SK-N-SH (cell line): ENCODE measurements at regions not wholly inside any gene's neighbourhood (a gene's known extent, or its start where the extent isn't known, plus 50 kb on each side); places are given as distances from the start of the nearest gene placed in this dataset.

Experiments used
- CTCF ChIA-PET: fragments of 300-600, 350-600 bp; formaldehyde crosslinking; extraction: SDS; loops from one replicate; lab custom pipeline; 2021; lab: Yijun Ruan, JAX
- POLR2A ChIA-PET: fragments of 350-600 bp; sonication (Branson Sonifier 250); formaldehyde crosslinking; extraction: SDS; loops from one replicate; lab custom pipeline; 2020; ENCODE audit warnings: antibody characterized with exemption, inconsistent platforms; lab: Yijun Ruan, JAX
- DNase-seq: peaks from one replicate; pipeline ENCODE4 v3.0.0; 2012
- H2AFZ ChIP-seq: fragments of 200-600 bp; sonication (generic); 2 replicates; pipeline ENCODE4 v1.8.1; 2016; ENCODE audit warnings: antibody characterized with exemption, mild to moderate bottlenecking, low read depth
- H3F3A ChIP-seq: fragments of 200-600 bp; sonication (generic); replicated peaks from 2 replicates; pipeline ENCODE3; 2016; ENCODE audit warnings: antibody characterized with exemption, mild to moderate bottlenecking; ENCODE audit not compliant: insufficient read depth
- H3K27ac ChIP-seq, 2 experiments: fragments of 200-500 bp in 1 of 2; fragments of 200-600 bp in 1 of 2; sonication (Bioruptor generic) in 1 of 2; sonication (generic), shearing (Covaris generic) in 1 of 2; 2 replicates each; pipeline versions ENCODE4 v1.5.1 to v1.6.1; 2014 to 2016; ENCODE audit warnings: low read depth in 2 of 2, inconsistent platforms in 1 of 2, low read length in 1 of 2, mild to moderate bottlenecking in 1 of 2, mixed read lengths in 1 of 2
- H3K27me3 ChIP-seq: fragments of 200-600 bp; sonication (generic), shearing (Covaris generic); 2 replicates; pipeline ENCODE4 v1.6.1; 2016; ENCODE audit warnings: mixed run types; ENCODE audit not compliant: insufficient read depth
- H3K36me3 ChIP-seq, 2 experiments: fragments of 200-500 bp in 1 of 2; fragments of 200-600 bp in 1 of 2; sonication (Bioruptor generic) in 1 of 2; sonication (generic) in 1 of 2; replicated peaks in 1 of 2; 2 replicates each; pipeline versions ENCODE3 to v1.5.1; 2014 to 2016; ENCODE audit warnings: low read length in 1 of 2, mild to moderate bottlenecking in 1 of 2; ENCODE audit not compliant: insufficient read depth in 2 of 2, control insufficient read depth in 1 of 2
- H3K4me1 ChIP-seq, 2 experiments: fragments of 200-500 bp in 1 of 2; fragments of 200-600 bp in 1 of 2; sonication (Bioruptor generic) in 1 of 2; sonication (generic), shearing (Covaris generic) in 1 of 2; 2 replicates each; pipeline versions ENCODE4 v1.5.1 to v1.6.1; 2014 to 2016; ENCODE audit warnings: low read depth in 1 of 2, low read length in 1 of 2, mixed run types in 1 of 2; ENCODE audit not compliant: insufficient read depth in 2 of 2, control insufficient read depth in 1 of 2
- H3K4me2 ChIP-seq: fragments of 200-600 bp; sonication (generic), shearing (Covaris generic); 2 replicates; pipeline ENCODE4 v1.6.1; 2017; ENCODE audit warnings: mixed run types
- H3K4me3 ChIP-seq, 2 experiments: fragments of 200-500 bp in 1 of 2; fragments of 200-600 bp in 1 of 2; sonication (Bioruptor generic) in 1 of 2; sonication (generic), shearing (Covaris generic) in 1 of 2; 2 replicates each; pipeline versions ENCODE4 v1.5.1 to v1.8.1; 2014 to 2016; ENCODE audit warnings: low read depth in 2 of 2, inconsistent platforms in 1 of 2, low read length in 1 of 2, mild to moderate bottlenecking in 1 of 2, mixed read lengths in 1 of 2, moderate library complexity in 1 of 2
- H3K79me2 ChIP-seq: fragments of 200-600 bp; sonication (generic); 2 replicates; pipeline ENCODE4 v1.8.1; 2017; ENCODE audit warnings: mild to moderate bottlenecking; ENCODE audit not compliant: insufficient read depth
- H3K9ac ChIP-seq: fragments of 200-600 bp; sonication (generic); 2 replicates; pipeline ENCODE4 v1.6.1; 2017; ENCODE audit warnings: mixed run types
- H3K9me2 ChIP-seq: fragments of 200-600 bp; sonication (generic); 2 replicates; pipeline ENCODE4 v1.6.1; 2017; ENCODE audit warnings: mixed run types
- H3K9me3 ChIP-seq: fragments of 200-600 bp; sonication (generic); 2 replicates; pipeline ENCODE4 v1.6.1; 2017; ENCODE audit warnings: mixed run types, mild to moderate bottlenecking, moderate library complexity
- H4K20me1 ChIP-seq: fragments of 200-600 bp; sonication (generic); 2 replicates; pipeline ENCODE4 v1.6.1; 2017; ENCODE audit warnings: mild to moderate bottlenecking, mixed run types; ENCODE audit not compliant: insufficient read depth
- CHD2 ChIP-seq: fragments of 150-350 bp; IDR thresholded peaks from 2 replicates; pipeline ENCODE4 v1.6.1; 2018; ENCODE audit warnings: low read length; ENCODE audit not compliant: partially characterized antibody
- EZH2phosphoT487 ChIP-seq: fragments of 200-600 bp; sonication (generic); IDR thresholded peaks from 2 replicates; pipeline ENCODE4 v1.6.1; 2017; ENCODE audit warnings: low read depth, mixed run types, mild to moderate bottlenecking, antibody characterized with exemption, moderate library complexity, borderline replicate concordance
- FOXM1 ChIP-seq: IDR thresholded peaks from 2 replicates; pipeline ENCODE4 v1.4.0; 2012; ENCODE audit warnings: low read depth, mild to moderate bottlenecking
- GABPA ChIP-seq: IDR thresholded peaks from 2 replicates; pipeline ENCODE4 v1.4.0; 2012; ENCODE audit warnings: low read depth, mild to moderate bottlenecking
- JUND ChIP-seq: IDR thresholded peaks from 2 replicates; pipeline ENCODE4 v1.4.0; 2012
- MEF2A ChIP-seq: IDR thresholded peaks from 2 replicates; pipeline ENCODE4 v1.4.0; 2012; ENCODE audit warnings: low read depth, borderline replicate concordance
- MXI1 ChIP-seq: IDR thresholded peaks from 2 replicates; pipeline ENCODE4 v1.6.1; 2012; ENCODE audit warnings: mild to moderate bottlenecking, low read depth, low read length, improper control_type of control experiment
- NRF1 ChIP-seq: IDR thresholded peaks from 2 replicates; pipeline ENCODE4 v1.6.1; 2012; ENCODE audit warnings: low read depth, mild to moderate bottlenecking, low read length
- POLR2AphosphoS5 ChIP-seq: IDR thresholded peaks from 2 replicates; pipeline ENCODE4 v1.6.1; 2012; ENCODE audit warnings: low read depth, low read length
- RAD21 ChIP-seq: IDR thresholded peaks from 2 replicates; pipeline ENCODE4 v1.6.1; 2012; ENCODE audit warnings: mild to moderate bottlenecking, low read length
- RCOR1 ChIP-seq: fragments of 150-350 bp; IDR thresholded peaks from 2 replicates; pipeline ENCODE4 v1.6.1; 2017; ENCODE audit warnings: antibody characterized with exemption, low read length
- RXRA ChIP-seq: IDR thresholded peaks from 2 replicates; pipeline ENCODE4 v1.4.0; 2012; ENCODE audit warnings: low read depth, mild to moderate bottlenecking, borderline replicate concordance
- SIN3A ChIP-seq: IDR thresholded peaks from 2 replicates; pipeline ENCODE4 v1.6.1; 2012; ENCODE audit warnings: low read depth, mild to moderate bottlenecking, low read length, moderate library complexity, borderline replicate concordance
- TAF1 ChIP-seq: IDR thresholded peaks from 2 replicates; pipeline ENCODE4 v1.6.1; 2012; ENCODE audit warnings: low read depth, mild to moderate bottlenecking, low read length, moderate library complexity, borderline replicate concordance
- TCF12 ChIP-seq: IDR thresholded peaks from 2 replicates; pipeline ENCODE4 v1.4.0; 2012
- WGBS: methylation state at CpG from one replicate; pipeline ENCODE4 v1.1.6; 2017; ENCODE audit warnings: low lambda C conversion rate; 5-methylcytosine and 5-hydroxymethylcytosine counted together
- TF ChIP-seq, protein P1 (sequence below): IDR thresholded peaks from 2 replicates; pipeline ENCODE4; 2012
- TF ChIP-seq, protein P2 (sequence below): IDR thresholded peaks from 2 replicates; pipeline ENCODE4 v1.4.0; 2012; ENCODE audit warnings: low read depth, borderline replicate concordance
- TF ChIP-seq, protein P3 (sequence below): fragments of 150-350 bp; IDR thresholded peaks from 2 replicates; pipeline ENCODE4 v1.6.1; 2016; ENCODE audit warnings: mild to moderate bottlenecking, low read depth, low read length
- TF ChIP-seq, protein P4 (sequence below): IDR thresholded peaks from 2 replicates; pipeline ENCODE4 v1.4.0; 2012; ENCODE audit warnings: low read depth
- TF ChIP-seq, protein P5 (sequence below): IDR thresholded peaks from 2 replicates; pipeline ENCODE4 v1.4.0; 2012; ENCODE audit warnings: low read depth, borderline replicate concordance

DNA sequence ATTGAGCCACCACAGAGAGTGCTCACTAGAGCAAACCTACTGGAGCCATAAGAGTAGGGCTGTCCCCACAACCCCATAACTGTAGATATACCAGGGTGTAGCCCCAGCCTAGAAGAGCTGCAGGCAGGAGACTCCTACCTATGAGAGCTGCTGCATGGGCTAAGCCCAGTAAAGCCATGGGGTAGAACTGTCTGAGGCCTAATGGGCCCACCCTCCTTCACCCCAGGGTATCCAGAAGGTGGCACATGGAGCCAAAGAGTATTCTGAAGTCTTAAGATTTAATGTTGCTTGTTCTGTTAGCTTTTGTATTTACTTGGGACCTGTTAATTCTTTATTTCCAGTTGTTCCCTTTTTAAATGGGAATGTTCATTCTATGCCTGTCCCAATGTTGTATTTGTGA is 1193.7 kb upstream of the ADGRL2 start:
- Histone ChIP-seq H3K4me3 (no peak overlapping the region), H3K36me3 (no peaks in the 10 kb centered on the region), H2AFZ (no peak overlapping the region), H3K9me3 (no peaks in the 10 kb centered on the region), H3K4me1 (no peaks in the 10 kb centered on the region), H3F3A (no peaks in the 10 kb centered on the region), H3K79me2 (no peaks in the 10 kb centered on the region), H3K27ac (no peak overlapping the region), H3K9ac (no peak overlapping the region), H3K9me2 (no peaks in the 10 kb centered on the region), H3K27me3 (no peaks in the 10 kb centered on the region), H3K4me2 (no peak overlapping the region), H4K20me1 (no peaks in the 10 kb centered on the region)
- DNase-seq: no peak
- ChIA-PET POLR2A (no interaction called here), CTCF (no interaction called here)
- no peak for TF ChIP-seq EZH2phosphoT487
- no peak for TF ChIP-seq JUND
- no peak for TF ChIP-seq RXRA
- TF ChIP-seq TCF12: no peak
- TF ChIP-seq, protein P1, sequence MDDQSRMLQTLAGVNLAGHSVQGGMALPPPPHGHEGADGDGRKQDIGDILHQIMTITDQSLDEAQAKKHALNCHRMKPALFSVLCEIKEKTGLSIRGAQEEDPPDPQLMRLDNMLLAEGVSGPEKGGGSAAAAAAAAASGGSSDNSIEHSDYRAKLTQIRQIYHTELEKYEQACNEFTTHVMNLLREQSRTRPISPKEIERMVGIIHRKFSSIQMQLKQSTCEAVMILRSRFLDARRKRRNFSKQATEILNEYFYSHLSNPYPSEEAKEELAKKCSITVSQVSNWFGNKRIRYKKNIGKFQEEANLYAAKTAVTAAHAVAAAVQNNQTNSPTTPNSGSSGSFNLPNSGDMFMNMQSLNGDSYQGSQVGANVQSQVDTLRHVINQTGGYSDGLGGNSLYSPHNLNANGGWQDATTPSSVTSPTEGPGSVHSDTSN: no peak
- TF ChIP-seq, protein P2, sequence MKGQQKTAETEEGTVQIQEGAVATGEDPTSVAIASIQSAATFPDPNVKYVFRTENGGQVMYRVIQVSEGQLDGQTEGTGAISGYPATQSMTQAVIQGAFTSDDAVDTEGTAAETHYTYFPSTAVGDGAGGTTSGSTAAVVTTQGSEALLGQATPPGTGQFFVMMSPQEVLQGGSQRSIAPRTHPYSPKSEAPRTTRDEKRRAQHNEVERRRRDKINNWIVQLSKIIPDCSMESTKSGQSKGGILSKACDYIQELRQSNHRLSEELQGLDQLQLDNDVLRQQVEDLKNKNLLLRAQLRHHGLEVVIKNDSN: no peak
- no peak for TF ChIP-seq RCOR1
- no peak for TF ChIP-seq MEF2A
- TF ChIP-seq, protein P3, sequence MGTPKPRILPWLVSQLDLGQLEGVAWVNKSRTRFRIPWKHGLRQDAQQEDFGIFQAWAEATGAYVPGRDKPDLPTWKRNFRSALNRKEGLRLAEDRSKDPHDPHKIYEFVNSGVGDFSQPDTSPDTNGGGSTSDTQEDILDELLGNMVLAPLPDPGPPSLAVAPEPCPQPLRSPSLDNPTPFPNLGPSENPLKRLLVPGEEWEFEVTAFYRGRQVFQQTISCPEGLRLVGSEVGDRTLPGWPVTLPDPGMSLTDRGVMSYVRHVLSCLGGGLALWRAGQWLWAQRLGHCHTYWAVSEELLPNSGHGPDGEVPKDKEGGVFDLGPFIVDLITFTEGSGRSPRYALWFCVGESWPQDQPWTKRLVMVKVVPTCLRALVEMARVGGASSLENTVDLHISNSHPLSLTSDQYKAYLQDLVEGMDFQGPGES: no peak
- TF ChIP-seq NRF1: no peak

DNA sequence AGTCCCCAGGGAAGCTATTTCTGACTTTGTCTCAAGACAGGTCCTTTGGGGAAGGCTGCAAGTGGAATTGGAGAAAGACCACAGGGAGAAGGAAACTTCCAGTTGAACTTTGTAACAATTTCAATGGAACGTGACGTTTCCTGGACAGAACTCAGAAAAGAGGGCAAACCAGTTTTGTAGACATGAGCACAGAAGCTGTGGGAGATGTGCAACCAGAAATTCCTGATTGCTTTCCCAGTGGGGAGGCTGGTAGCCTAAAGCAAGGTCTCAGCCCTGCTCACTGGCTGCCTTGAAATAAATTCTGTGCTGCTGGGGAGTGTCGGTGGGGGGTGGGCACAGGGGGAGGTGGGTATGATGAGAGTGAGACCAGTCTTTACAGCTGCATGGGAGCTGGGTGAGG is 1206.7 kb upstream of the ADGRL2 start:
- WGBS: 63% methylated on average over 3 of the region's 3 CpGs
- Histone ChIP-seq H3K4me3 (no peak overlapping the region), H4K20me1 (no peaks in the 10 kb centered on the region), H3K4me1 (no peaks in the 10 kb centered on the region), H3K9me2 (no peaks in the 10 kb centered on the region), H3K79me2 (no peaks in the 10 kb centered on the region), H2AFZ (no peak overlapping the region), H3K27ac (no peak overlapping the region), H3K9ac (no peak overlapping the region), H3F3A (no peaks in the 10 kb centered on the region), H3K4me2 (no peak overlapping the region), H3K36me3 (no peaks in the 10 kb centered on the region), H3K27me3 (no peaks in the 10 kb centered on the region), H3K9me3 (no peaks in the 10 kb centered on the region; the same call in 1 of the 2 replicates)
- ChIA-PET CTCF (interaction anchor here (0.9 kb wide), 1 partner anchor 18 kb away, joined by 3 read pairs; no protein-coding TSS in a partner anchor), POLR2A (no interaction called here)
- DNase-seq: no peak
- TF ChIP-seq, protein P3: no peak
- TF ChIP-seq, protein P4, sequence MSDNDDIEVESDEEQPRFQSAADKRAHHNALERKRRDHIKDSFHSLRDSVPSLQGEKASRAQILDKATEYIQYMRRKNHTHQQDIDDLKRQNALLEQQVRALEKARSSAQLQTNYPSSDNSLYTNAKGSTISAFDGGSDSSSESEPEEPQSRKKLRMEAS: no peak
- TF ChIP-seq RAD21: no peak
- no peak for TF ChIP-seq MXI1
- TF ChIP-seq, protein P1: no peak
- no peak for TF ChIP-seq RXRA
- TF ChIP-seq TAF1: no peak
- no peak for TF ChIP-seq SIN3A
- TF ChIP-seq, protein P5, sequence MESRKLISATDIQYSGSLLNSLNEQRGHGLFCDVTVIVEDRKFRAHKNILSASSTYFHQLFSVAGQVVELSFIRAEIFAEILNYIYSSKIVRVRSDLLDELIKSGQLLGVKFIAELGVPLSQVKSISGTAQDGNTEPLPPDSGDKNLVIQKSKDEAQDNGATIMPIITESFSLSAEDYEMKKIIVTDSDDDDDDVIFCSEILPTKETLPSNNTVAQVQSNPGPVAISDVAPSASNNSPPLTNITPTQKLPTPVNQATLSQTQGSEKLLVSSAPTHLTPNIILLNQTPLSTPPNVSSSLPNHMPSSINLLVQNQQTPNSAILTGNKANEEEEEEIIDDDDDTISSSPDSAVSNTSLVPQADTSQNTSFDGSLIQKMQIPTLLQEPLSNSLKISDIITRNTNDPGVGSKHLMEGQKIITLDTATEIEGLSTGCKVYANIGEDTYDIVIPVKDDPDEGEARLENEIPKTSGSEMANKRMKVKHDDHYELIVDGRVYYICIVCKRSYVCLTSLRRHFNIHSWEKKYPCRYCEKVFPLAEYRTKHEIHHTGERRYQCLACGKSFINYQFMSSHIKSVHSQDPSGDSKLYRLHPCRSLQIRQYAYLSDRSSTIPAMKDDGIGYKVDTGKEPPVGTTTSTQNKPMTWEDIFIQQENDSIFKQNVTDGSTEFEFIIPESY: no peak
- TF ChIP-seq GABPA: no peak
- TF ChIP-seq TCF12: no peak
- TF ChIP-seq RCOR1: no peak
- TF ChIP-seq POLR2AphosphoS5: no peak
- no peak for TF ChIP-seq FOXM1
- no peak for TF ChIP-seq NRF1
- no peak for TF ChIP-seq CHD2
